Fibroblast of skin of abdomen (primary cell): ENCODE measurements at regions not wholly inside any gene's neighbourhood (a gene's known extent, or its start where the extent isn't known, plus 50 kb on each side); places are given as distances from the start of the nearest gene placed in this dataset.
"Not testable (repeated sequence)": the region's sequence is repeated elsewhere in the genome, so short reads cannot be mapped to it uniquely, and the experiment has no call there.

Experiments used
- DNase-seq: peaks from one replicate; pipeline ENCODE4 v3.0.0-alpha.2; 2013

- DNase-seq, result no peak
These were observed 375.6 kb upstream of the SALL1 start for GRCh38 chr16:51526621-51527020.

- peak; percentile 44 for DNase-seq
These were observed 373.7 kb upstream of the SALL1 start for GRCh38 chr16:51524555-51525373.

GRCh38 chr16:51524070-51524469, 373.0 kb upstream of the SALL1 start:
- no peak for DNase-seq

- DNase-seq, result peak; percentile 33
These were observed 372.3 kb upstream of the SALL1 start for GRCh38 chr16:51523400-51523799.

DNA sequence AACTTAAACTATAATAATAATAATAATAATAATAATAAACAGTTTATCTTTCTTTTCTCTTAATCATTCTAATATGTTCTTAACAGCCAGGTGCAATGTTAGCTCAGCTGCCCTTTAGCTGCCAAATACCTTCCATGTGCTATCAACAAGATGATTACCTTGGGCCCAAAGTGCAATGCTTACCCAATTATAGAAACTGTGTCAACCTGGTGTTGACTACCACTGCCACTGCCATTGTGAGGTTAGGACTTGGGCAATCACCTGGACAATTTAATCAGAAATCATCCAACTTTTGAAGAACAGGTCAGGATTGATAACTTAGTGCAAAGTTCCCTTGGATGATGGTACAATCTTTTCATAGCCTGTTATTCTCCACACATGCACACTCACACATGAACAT, 371.8 kb upstream of the SALL1 start:
- no peak for DNase-seq

DNA sequence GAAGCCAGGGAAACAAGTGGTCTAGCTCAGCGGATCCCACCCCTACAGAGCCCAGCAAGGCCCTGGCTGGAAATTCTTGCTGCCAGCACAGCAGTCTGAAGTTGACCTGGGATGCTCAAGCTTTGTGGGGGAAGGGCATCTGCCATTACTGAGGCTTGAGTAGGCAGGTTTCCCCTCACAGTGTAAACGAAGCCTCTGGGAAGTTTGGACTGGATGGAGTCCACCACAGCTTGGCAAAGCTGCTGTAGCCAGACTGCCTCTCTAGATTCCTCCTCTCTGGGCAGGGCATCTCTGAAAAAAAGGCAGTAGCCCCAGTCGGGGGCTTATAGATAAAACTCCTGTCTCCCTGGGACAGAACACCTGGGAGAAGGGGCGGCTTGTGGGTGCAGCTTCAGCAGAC, 365.9 kb upstream of the SALL1 start:
- not testable (repeated sequence) for DNase-seq

GRCh38 chr16:51510416-51510815, 359.3 kb upstream of the SALL1 start:
- DNase-seq, result no peak

DNA sequence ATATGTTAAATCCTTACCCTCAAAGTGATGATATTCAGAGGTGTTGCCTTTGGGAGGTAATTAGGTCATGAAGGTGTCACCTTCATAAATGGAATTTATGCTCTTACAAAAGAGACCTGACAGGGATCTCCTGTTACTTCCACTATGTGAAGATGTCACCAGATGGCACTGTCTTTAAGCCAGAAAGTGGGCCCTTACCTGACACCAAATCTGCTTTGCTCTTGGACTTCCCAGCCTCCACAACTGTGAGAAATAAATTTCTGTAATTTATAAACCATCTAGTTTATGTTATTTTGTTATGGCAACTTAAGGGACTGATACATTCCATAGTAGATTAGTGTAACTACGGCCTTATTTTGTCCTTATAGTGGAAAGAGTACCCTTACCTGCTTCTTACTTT, 358.3 kb upstream of the SALL1 start:
- no peak for DNase-seq

DNA sequence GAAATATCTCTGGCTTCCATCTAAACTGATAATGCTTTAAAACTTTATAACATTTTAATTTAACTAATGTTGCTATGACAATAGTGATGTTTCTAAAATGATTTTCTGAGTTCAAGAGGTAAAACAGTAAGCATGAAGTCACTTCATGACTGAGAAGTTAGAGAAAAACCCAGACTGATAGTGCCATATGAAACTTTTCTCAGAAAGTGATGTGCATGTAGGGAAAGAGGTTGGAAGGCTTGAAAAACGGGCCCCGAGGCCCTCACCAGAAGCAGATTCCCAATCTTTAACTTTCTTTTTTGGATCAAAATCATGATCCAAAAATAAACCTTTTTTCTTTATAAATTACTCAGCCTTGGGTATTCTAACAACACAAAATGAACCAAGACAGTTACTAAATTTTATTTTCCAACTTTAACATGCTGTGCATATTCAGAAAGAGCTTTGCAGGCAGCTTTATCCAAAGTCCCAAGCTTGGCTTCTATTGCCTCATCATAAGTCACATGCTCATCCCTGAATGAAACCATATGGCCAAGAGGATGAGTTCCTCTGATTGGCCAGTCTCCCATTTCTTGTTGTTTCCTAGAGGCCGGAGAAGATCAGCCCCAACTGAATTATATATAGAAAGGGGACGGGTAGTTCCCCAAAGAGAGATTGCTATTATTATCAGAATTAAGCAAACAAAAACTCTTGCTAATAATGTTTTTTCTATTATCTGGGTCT, 357.6 kb upstream of the SALL1 start:
- peak; percentile 55 for DNase-seq

GRCh38 chr16:51507286-51507685, 356.2 kb upstream of the SALL1 start:
- no peak for DNase-seq

DNA sequence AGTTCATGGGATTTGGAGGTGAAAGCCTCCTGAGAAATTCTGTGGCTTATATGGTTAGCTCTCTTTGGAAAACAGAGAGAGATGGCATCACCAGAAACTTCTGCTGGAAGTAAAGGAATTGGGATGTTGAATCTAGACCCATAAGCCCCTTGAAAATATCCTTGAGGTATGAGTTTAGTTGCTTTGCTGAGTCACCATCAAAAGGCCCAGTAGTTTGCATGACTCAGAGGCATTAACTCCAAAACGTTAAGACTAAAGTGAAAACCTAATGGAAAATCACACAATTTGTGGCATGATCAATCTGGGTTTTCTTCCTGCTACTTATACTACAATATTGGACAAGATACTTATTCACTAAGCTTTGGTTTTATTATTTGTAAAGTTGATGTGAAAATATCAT, 349.2 kb upstream of the SALL1 start:
- peak; percentile 42 for DNase-seq

DNA sequence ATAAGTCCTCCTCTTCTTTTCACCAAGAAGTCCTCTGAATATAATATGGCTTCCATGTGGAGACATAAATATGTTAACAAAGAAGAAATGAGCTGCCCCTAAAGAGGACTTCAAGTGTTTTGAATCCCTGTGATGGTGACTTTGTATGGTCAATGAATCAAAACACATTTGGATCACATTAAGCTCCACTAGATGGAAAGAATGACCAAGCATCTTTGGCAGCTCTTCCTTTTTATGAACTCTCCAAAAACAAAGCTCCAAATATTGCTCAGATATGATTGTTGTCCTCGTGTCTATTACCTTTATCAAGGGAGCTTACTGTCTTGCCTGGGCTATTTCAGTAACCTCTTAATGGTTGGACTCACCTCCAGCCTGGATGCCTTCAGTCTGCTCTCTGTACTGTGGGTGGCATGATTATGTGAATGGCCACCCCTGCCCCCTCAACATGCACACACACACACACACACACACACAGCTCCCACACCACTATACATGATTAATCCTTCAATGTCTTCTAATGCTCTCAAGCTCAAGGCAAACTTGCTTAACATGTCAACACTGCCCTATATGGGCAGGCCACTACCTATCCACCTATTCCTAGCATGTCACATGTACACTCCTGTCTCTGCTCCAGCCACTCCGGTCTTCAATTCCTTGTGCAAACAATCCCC, 346.6 kb upstream of the SALL1 start:
- no peak for DNase-seq

GRCh38 chr16:51490866-51491265, 339.8 kb upstream of the SALL1 start:
- no peak for DNase-seq

DNA sequence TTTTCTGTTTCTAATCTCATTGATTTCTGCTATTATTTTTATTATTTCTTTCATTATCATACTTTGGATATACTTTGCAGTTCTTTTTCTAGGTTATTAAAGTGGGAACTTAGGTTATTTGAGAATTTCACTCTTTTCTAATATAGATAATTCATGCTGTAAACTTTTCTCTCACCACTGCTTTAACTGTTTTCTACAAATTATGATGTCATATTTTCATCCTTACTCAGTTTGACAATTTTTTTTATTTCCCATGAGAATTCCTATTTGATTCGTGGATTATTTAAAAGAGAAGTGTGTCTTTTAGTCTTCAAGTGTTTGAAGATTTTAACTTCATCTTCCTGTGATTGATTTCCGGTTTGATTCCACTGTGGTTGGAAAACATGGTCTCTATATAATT, 336.8 kb upstream of the SALL1 start:
- no peak for DNase-seq

GRCh38 chr16:51474414-51475091, 323.5 kb upstream of the SALL1 start:
- no peak for DNase-seq

GRCh38 chr16:51473091-51473490, 322.0 kb upstream of the SALL1 start:
- no peak for DNase-seq

GRCh38 chr16:51470492-51470891, 319.4 kb upstream of the SALL1 start:
- no peak for DNase-seq

DNA sequence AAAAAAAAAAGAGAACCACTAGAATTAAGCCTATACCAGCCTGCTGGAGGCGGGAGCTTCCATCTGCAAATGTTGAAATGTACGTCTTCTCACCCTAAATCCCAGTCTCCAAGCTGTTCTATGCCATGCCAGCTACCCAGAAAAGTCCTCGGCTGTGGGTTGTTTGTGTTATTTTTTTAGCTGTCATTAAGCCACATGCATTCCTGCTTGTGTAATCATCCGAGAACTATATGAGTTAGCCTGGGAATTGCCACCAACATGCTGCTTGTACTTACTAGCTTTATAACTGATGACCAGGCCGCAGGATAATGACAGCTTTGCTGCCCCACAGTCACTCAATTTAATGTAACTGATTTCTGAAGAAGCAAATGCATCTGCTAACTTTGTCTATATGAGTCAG, 313.9 kb upstream of the SALL1 start:
- DNase-seq, result peak; percentile 60

- no peak for DNase-seq
These were observed 310.2 kb upstream of the SALL1 start for GRCh38 chr16:51461255-51461654.

GRCh38 chr16:51458356-51459140, 307.5 kb upstream of the SALL1 start:
- peak; percentile 13 for DNase-seq

DNA sequence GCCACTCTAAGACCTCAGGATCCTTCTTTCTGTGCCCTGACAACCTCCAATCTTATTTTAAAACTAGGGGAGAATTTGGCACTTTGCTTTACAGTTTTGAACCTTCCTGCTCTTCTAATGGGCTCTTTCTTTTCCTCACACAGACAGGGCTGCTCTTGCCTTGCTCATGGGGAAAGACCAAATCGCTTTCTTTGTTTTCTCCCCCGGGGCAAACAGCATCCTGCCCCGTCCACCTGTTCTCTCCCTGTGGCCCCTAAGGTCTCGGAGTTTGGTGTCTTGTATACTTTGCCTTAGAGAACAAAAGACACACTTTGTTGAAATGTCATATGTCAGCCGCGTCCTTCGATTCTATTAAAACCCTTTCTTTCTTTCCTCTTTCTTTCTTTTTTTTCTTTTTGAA, 306.7 kb upstream of the SALL1 start:
- DNase-seq, result no peak

DNA sequence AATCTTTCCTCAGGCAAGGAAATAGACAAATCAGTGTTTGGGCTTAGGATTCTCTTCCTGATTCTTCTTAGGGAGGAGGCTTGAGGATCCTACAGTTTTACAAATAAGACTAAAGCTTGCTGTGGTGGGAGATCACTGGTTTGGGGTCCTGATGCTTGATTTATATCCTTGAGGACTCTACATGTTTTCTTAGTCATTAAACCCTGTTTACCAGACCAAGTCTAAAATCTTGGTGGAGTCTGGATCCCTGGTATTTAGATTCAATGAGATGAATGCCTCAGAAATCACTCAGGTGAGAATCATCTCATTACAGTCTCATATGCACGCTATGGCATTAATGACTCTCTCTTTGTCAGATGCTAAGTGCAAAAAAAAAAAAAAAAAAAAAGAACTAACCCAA, 304.3 kb upstream of the SALL1 start:
- DNase-seq, result no peak
